Neural progenitor cell (in vitro differentiated cells): ENCODE measurements at regions not wholly inside any gene's neighbourhood (a gene's known extent, or its start where the extent isn't known, plus 50 kb on each side); places are given as distances from the start of the nearest gene placed in this dataset.

ENCODE experiments used
- DNase-seq: peaks from one replicate; pipeline ENCODE4 v3.0.0-alpha.2; 2016; ENCODE audit warnings: low spot score
- H2AFZ ChIP-seq: fragments of 200-600 bp; sonication (generic); replicated peaks from 2 replicates; pipeline ENCODE4 v1.6.1; 2016; ENCODE audit warnings: antibody characterized with exemption
- H3F3A ChIP-seq: fragments of 200-600 bp; sonication (generic); 2 replicates; pipeline ENCODE4 v1.6.1; 2016; ENCODE audit warnings: antibody characterized with exemption, low read depth
- H3K27ac ChIP-seq: fragments of 200-600 bp; sonication (generic); 2 replicates; pipeline ENCODE4 v1.5.1; 2016; ENCODE audit warnings: mild to moderate bottlenecking
- H3K27me3 ChIP-seq: fragments of 200-600 bp; sonication (generic); 2 replicates; pipeline ENCODE4 v1.6.1; 2016; ENCODE audit warnings: mild to moderate bottlenecking, moderate library complexity
- H3K36me3 ChIP-seq: fragments of 200-600 bp; sonication (generic); 2 replicates; pipeline ENCODE4 v1.5.1; 2016
- H3K4me1 ChIP-seq: fragments of 200-600 bp; sonication (generic); 2 replicates; pipeline ENCODE4 v1.6.1; 2016; ENCODE audit warnings: mixed run types
- H3K4me2 ChIP-seq: fragments of 200-600 bp; sonication (generic); 2 replicates; pipeline ENCODE4 v1.6.1; 2016
- H3K4me3 ChIP-seq: fragments of 200-600 bp; sonication (generic); 2 replicates; pipeline ENCODE4 v1.5.1; 2016
- H3K79me2 ChIP-seq: fragments of 200-600 bp; sonication (generic); 2 replicates; pipeline ENCODE4 v1.6.1; 2016; ENCODE audit warnings: low read depth
- H3K9ac ChIP-seq: fragments of 200-600 bp; sonication (generic); 2 replicates; pipeline ENCODE4 v1.6.1; 2016
- H3K9me3 ChIP-seq: fragments of 200-600 bp; sonication (generic); 2 replicates; pipeline ENCODE4 v1.5.1; 2016; ENCODE audit warnings: low read depth
- H4K20me1 ChIP-seq: fragments of 200-600 bp; sonication (generic); 2 replicates; pipeline ENCODE4 v1.6.1; 2016; ENCODE audit warnings: low read depth
- H3K27ac Mint-ChIP-seq: 3 replicates; pipeline ENCODE4 v1.8.0; 2021; ENCODE audit warnings: mixed read lengths
- H3K27me3 Mint-ChIP-seq: 2 replicates; pipeline ENCODE4 v1.8.0; 2022; ENCODE audit warnings: low read depth, mild to moderate bottlenecking, inconsistent platforms, moderate library complexity, mixed read lengths; ENCODE audit not compliant: insufficient read depth
- H3K36me3 Mint-ChIP-seq: 3 replicates; pipeline ENCODE4 v1.8.0; 2021; ENCODE audit warnings: mixed read lengths
- H3K4me1 Mint-ChIP-seq: 3 replicates; pipeline ENCODE4 v1.8.0; 2021; ENCODE audit warnings: mixed read lengths
- H3K4me3 Mint-ChIP-seq: 3 replicates; pipeline ENCODE4 v1.8.0; 2021; ENCODE audit warnings: mild to moderate bottlenecking, moderate library complexity, mixed read lengths
- H3K9me3 Mint-ChIP-seq: 3 replicates; pipeline ENCODE4 v1.8.0; 2020; ENCODE audit warnings: mixed read lengths
- CTCF ChIP-seq: fragments of 200-600 bp; sonication (generic); IDR thresholded peaks from 2 replicates; pipeline ENCODE4 v1.5.1; 2017; ENCODE audit warnings: antibody characterized with exemption, mild to moderate bottlenecking
- EZH2 ChIP-seq: fragments of 200-600 bp; sonication (generic); IDR thresholded peaks from 2 replicates; pipeline ENCODE4 v1.6.1; 2017; ENCODE audit warnings: antibody characterized with exemption, mild to moderate bottlenecking, moderate library complexity
- EZH2phosphoT487 ChIP-seq: fragments of 200-600 bp; sonication (generic); IDR thresholded peaks from 2 replicates; pipeline ENCODE4 v1.6.1; 2017; ENCODE audit warnings: antibody characterized with exemption

DNA sequence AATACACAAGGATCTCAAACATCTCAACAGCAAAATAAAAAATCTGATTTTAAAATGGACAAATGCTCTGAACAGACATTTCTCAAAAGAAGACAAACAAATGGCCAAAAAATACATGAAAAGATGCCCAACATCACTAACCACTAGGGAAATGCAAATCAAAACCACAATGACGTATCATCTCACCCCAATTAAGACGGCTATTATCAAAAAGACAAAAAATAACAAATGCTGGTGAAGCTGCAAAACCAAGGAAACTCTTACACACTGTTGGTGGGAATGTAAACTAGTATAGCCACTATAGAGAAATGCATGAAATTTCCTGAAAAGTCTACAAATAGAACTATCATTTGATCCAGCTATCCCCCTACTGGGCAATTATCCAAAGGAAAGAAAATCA is 145.0 kb downstream of the BTG1 start:
- Mint-ChIP-seq H3K27me3 (no peaks in the 10 kb centered on the region), H3K4me1 (peaks cover 6% of the 10 kb centered on the region), H3K9me3 (peaks cover 15% of the 10 kb centered on the region), H3K27ac (no peak overlapping the region), H3K36me3 (no peaks in the 10 kb centered on the region), H3K4me3 (no peak overlapping the region)
- no peak overlapping the region for H3K27ac ChIP-seq
- H2AFZ ChIP-seq, result no peak overlapping the region
- TF ChIP-seq EZH2phosphoT487 (no peak), CTCF (no peak), EZH2 (no peak)
- no peaks in the 10 kb centered on the region for H4K20me1 ChIP-seq
- no peak for DNase-seq
- H3F3A ChIP-seq, result no peaks in the 10 kb centered on the region
- no peaks in the 10 kb centered on the region for H3K27me3 ChIP-seq
- H3K9me3 ChIP-seq, result no peaks in the 10 kb centered on the region
- no peaks in the 10 kb centered on the region for H3K4me1 ChIP-seq
- H3K4me3 ChIP-seq, result no peak overlapping the region
- H3K9ac ChIP-seq, result no peak overlapping the region
- H3K79me2 ChIP-seq, result no peaks in the 10 kb centered on the region
- H3K4me2 ChIP-seq, result no peak overlapping the region
- no peaks in the 10 kb centered on the region for H3K36me3 ChIP-seq

DNA sequence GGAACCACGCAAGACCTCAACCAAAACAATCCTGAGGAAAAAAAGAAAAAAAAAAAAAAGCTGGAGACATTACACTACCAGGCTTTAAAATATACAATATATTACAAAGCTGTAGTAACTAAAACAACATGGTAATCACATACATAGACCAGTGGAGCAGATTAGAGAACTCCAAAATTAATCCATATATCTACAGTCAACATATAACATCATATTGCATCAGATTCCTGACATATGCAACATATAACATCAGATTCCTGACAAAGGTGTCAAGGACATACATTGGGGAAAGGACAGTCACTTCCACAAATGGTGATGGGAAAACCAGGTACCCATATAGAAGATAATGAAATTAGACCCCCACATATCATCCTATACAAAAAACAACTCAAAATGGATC is 145.8 kb downstream of the BTG1 start:
- Mint-ChIP-seq H3K4me3 (no peak overlapping the region), H3K27me3 (no peaks in the 10 kb centered on the region), H3K9me3 (peaks cover 15% of the 10 kb centered on the region), H3K36me3 (no peaks in the 10 kb centered on the region), H3K27ac (no peak overlapping the region), H3K4me1 (peaks cover 6% of the 10 kb centered on the region)
- Histone ChIP-seq H3K27me3 (no peaks in the 10 kb centered on the region), H2AFZ (no peak overlapping the region), H3K36me3 (no peaks in the 10 kb centered on the region), H3K4me1 (no peaks in the 10 kb centered on the region), H3F3A (no peaks in the 10 kb centered on the region), H3K9me3 (no peaks in the 10 kb centered on the region), H3K9ac (no peak overlapping the region), H3K27ac (no peak overlapping the region), H3K4me3 (no peak overlapping the region), H4K20me1 (no peaks in the 10 kb centered on the region), H3K4me2 (no peak overlapping the region), H3K79me2 (no peaks in the 10 kb centered on the region)
- DNase-seq, result no peak
- TF ChIP-seq EZH2phosphoT487, result no peak
- no peak for TF ChIP-seq EZH2

DNA sequence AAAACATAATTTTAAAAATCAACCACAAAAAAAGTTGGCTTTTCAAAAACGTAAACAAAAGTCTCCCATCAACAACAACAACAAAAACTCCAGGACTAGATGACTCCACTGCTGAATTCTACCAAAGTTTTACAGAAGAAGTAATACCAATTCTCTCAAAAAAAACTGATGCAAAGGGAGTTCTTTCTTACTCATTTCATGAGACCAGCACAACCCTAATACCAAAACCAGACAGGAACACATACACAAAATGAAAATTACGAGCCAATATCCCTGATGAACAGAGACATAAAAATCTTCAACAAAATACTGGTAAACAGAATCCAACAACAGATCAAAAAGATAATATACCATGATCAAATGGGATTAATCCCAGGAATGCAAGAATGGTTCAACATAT is 147.3 kb downstream of the BTG1 start:
- H3K4me3 ChIP-seq, result no peak overlapping the region
- H3K36me3 Mint-ChIP-seq, result no peaks in the 10 kb centered on the region
- no peaks in the 10 kb centered on the region for H3K27me3 Mint-ChIP-seq

More for the DNA sequence above, 147.3 kb downstream of the BTG1 start:
- TF ChIP-seq EZH2 (no peak), CTCF (no peak), EZH2phosphoT487 (no peak)
- H3K27ac Mint-ChIP-seq, result no peak overlapping the region
- H3F3A ChIP-seq, result no peaks in the 10 kb centered on the region
- H4K20me1 ChIP-seq, result no peaks in the 10 kb centered on the region
- peaks cover 9% of the 10 kb centered on the region for H3K4me1 Mint-ChIP-seq
- H3K4me3 Mint-ChIP-seq, result no peak overlapping the region
- no peak overlapping the region for H3K27ac ChIP-seq
- DNase-seq, result no peak
- H3K9me3 ChIP-seq, result no peaks in the 10 kb centered on the region
- H2AFZ ChIP-seq, result no peak overlapping the region
- no peak overlapping the region for H3K9ac ChIP-seq
- no peak overlapping the region for H3K4me2 ChIP-seq
- peaks cover 15% of the 10 kb centered on the region for H3K9me3 Mint-ChIP-seq
- no peaks in the 10 kb centered on the region for H3K4me1 ChIP-seq
- H3K79me2 ChIP-seq, result no peaks in the 10 kb centered on the region
- H3K27me3 ChIP-seq, result no peaks in the 10 kb centered on the region
- no peaks in the 10 kb centered on the region for H3K36me3 ChIP-seq
